HG03039 (cell line): ENCODE measurements at regions not wholly inside any gene's neighbourhood (a gene's known extent, or its start where the extent isn't known, plus 50 kb on each side); places are given as distances from the start of the nearest gene placed in this dataset.
"Not testable (repeated sequence)": the region's sequence is repeated elsewhere in the genome, so short reads cannot be mapped to it uniquely, and the experiment has no call there.

Experiments
- ATAC-seq: cut with Tn5 transposase; IDR thresholded peaks from one replicate; pipeline ENCODE4 v1.9.1; 2021; ENCODE audit warnings: mild to moderate bottlenecking, moderate library complexity; ENCODE audit not compliant: unreplicated experiment

GRCh38 chr10:84908491-84908890, 580.1 kb downstream of the CCSER2 start:
- ATAC-seq = no peak

DNA sequence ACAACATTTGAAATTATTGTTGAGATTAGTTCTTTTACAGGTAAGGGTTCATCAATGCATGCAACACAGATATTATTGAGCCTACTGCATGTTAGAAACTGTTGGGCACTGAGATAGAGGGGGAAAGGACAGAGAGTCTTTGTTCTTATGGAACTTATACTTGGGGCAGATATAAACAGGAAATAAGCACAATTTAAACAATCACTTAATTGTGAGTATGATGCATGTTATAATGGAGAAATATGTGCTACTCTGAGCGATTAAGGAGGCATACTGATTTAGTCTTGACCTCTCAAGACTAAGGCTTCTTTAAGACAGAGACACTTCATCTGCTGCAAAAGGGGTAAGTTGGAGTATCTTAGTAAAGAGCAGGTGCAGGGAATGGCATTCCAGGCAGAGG, 593.3 kb downstream of the CCSER2 start:
- no peak for ATAC-seq

GRCh38 chr10:84924131-84924530, 595.7 kb downstream of the CCSER2 start:
- no peak for ATAC-seq

- ATAC-seq = no peak
Observed at GRCh38 chr10:84925495-84925894, 597.1 kb downstream of the CCSER2 start.

DNA sequence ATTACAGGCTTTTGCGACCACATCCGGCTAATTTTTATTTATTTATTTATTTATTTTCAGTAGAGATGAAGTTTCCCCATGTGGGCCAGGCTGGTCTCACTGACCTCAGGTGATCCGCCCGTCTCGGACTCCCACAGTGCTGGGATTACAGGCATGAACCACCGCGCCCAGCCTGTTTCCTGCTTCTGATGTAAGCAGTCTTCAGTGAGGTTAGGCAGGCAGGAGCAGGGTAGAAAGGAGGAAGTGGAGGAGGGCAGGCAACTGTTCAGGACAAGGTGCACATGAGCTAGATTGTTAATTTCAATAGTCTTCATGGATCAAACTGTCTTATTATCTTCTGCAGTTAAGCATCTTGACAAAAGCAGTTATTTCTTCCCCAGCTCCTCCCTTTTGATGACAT, 605.0 kb downstream of the CCSER2 start:
- no peak for ATAC-seq

DNA sequence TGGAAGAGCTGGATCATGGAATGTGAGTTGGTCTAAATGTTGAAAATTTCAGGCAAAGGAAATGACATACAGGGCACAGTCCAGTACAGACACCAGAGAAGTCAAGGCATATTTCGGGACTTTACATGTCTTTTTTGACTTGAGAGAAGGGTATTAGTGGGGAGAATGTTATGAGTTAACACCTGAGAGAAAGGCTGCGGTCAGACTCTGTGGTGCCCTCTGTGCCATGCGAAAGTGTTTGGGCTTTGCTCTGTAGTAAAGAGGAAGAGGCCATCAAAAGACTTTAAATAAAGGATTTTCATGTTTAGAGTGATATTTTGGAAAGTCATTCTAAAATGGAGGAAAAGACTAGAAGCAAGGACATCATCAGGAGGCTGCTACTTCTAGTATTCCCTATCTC, 607.4 kb downstream of the CCSER2 start:
- ATAC-seq = no peak

DNA sequence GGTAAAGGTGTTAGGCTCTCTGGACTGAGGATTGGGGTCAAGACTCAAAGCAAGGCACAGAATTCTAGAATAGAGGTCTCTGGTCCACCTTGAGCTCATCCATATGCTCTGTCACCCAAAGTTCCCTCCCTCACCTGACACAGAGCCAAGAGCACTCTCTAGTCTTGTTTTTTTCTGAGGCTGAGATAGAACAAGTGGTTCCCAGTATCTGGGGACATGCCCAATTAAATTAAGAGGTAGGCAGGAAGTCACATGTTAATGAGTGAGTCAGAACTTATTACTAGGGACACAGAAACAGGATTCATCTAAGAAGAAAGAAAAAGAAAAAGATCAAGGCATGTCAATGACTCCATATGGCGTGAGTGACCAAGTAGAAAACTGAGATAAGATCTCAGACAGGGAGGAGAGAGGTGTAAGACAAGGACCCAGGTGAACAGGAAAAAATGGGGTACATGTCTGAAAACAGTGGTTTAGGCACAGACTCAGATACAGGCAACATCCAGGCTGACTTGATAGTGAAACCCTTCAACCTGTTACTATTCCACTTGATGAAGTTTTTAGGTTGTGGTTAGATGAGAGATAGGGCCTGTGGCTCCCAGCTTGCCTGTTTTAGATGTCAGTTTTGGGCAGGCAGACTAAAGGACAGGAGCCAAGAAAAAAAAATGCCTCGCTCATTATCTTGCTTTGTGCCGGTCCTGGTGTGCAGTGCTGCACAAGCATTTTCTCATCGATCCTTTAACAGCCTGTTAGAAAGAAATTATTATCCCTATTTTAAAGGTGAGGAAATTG, 609.9 kb downstream of the CCSER2 start:
- no peak for ATAC-seq

DNA sequence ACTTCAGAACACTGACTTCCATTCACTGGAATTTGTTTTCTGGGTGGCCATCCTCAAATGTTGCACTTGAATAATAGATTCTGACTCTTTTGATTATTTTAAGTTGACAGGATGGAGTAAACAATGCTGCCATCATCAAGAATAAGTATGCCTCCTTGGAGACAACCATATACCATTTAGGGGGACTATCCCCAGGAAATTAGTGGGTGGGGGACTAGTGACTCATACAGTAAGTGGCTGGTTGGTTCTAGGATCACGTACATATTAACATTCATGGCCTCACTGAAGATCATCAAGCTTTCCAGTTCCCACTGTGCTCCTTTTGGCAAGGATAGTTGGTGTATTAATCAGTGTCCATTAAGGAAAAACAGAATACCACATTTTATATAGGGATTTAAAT, 615.2 kb downstream of the CCSER2 start:
- no peak for ATAC-seq

- no peak for ATAC-seq
Observed at GRCh38 chr10:84944187-84944586, 615.8 kb downstream of the CCSER2 start.

DNA sequence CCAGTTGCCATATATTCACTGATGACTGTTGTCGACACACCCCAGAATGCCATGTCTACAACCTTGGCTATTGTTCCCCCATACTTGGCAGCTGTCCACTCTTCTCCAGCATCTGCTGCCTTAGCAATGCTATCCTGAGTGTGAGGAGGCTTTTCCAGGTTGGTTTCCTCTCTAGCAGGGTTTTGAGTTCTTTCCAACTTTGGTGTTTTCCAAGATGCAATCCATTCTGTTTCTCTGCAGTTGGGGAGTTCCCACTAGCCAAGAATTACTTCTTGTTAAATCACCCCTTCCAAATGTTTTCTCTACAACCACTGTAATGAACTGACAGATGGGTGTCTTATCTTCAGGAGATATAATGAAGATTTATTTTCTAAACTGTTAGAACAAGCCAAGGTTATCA, 617.4 kb downstream of the CCSER2 start:
- no peak for ATAC-seq

DNA sequence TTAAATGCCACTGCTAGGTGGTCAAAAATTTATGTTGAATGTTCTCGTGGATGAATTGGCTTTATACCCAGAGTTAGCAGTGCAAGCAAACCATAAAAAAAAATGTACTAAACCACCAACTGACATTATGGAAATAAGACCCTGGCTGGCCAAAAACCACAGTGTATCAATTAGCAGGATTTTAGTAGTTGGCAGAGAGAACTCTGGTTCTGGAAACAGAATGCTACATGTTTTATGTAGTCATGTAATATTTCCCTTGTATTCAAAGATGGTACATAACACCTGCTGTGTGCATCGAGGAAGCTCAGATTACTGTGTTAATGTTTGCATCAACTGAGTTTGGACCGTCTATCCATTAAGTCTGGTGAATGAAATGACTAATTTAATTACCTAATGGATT, 618.5 kb downstream of the CCSER2 start:
- ATAC-seq = no peak

DNA sequence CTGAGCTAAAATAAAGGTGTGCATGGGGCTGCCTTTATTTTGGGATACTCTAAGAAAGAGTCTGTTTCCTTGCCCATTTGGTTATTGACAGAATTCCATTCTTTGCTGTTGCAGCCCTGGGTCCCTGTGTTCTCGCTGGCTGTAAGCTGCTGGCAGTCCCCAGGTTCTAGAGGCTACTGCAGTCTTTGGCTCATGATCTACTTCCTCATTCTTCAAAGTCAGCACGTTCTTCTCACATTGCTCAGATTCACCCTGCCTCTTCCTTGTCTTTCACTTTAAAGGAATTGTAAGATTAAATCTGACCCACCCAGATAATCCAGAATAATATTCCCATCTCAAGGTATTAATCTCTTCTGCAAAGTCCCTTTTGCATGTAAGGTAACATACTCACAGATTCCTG, 620.3 kb downstream of the CCSER2 start:
- ATAC-seq = no peak

DNA sequence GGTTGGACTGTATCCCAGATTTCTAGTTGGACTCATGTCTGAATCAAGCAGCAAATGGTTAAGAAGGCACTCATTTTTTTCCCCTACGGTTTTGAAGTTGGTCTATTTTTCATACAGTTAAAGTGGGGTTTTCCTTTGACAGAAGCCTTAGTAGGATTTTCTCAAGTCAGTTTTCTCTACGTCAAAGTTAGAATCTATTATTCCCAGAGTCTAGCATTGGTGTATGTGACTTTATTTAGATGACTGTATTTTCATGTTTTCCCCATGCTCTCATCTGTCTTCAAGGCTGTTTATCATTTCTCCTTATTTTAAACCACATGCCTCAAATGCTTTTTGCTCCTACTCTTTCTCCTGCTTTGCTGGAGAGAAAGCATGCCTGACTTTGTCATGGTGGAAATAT, 623.2 kb downstream of the CCSER2 start:
- no peak for ATAC-seq

GRCh38 chr10:84957427-84957826, 629.0 kb downstream of the CCSER2 start:
- ATAC-seq = no peak

DNA sequence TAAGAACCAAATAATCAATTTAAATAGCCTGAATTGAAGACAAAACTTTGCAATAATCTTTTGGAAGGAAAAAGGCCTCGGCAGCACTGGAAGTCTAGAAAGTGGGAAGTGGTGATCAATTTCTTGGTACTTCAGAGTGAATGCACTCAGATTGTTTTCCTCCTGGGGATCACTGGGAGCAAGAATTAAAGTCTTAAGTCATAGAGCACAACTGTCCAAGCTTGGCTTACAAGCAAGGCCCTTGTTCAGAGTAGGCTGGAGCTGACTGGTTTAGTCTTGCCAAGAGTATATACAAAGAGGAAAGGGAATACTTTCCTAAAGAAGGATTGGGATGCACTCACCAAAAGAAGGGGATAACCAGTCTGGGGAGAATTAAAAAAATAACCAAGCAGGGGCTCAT, 637.1 kb downstream of the CCSER2 start:
- ATAC-seq = no peak

DNA sequence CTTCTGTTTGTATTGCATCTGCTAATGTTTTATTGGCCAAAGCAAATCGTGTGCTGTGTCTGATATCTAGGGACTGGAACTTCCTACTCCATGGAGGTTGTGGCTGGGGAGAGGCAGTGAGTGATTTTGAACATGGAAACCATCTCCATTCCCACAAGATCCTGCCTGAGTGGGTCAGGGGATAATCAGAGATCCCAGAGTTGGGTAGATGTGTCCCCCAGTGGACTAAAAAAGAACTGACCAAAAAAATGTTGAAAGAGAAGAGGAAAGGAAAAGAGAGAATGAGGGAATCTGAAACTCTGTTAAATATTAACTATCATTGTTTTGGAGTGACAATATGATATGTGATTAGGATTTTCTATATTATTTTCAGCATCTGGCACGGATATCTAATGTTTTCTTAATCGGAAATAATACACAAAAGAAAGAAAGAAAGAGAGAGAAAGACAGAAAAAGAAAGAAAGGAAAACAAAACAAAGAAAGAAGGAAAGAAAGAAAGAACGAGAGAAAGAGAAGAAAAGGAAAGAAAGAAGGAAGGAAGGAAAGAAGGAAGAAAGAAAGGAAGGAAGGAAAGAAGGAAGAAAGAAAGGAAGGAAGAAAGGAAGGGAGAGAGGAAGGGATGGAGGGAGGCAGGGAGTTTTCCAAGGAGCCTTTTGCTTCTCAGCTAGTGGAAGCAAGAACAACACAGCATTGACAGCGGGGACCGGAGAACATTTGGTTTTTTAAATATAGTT, 638.5 kb downstream of the CCSER2 start:
- no peak for ATAC-seq

DNA sequence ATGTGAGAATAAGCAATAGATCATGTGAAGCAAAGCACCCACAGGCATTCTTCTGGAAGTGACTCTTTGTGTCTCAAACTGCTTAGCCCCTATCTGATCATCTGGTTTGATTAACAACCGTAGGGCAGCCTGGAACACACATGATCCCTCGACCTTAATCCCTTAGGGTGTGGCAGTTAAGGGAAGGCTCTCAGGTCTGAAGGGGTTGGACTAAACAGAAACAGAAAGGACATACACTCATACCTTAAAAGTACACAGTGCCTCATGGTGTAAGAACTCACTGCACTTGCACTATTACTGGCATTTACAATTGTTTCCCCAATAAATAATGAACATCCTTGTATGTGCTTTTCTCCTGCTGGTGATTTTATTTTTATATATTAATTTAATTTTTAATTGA, 640.9 kb downstream of the CCSER2 start:
- not testable (repeated sequence) for ATAC-seq

DNA sequence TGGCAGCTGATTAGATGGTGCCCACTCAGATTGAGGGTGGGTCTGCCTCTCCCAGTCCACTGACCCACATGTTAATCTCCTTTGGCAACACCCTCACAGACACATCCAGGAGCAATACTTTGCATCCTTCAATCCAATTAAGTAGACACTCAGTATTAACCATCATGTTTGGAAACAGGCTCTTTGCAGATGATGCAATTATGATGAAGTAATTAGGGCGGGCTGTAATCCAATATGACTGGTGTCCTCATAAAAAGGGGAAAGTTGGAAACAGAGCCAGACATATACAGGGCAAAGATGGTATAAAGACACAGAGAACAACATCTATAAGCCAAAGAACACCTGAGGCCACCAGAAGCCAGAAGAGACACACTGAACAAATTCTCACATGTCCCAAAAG, 658.6 kb downstream of the CCSER2 start:
- ATAC-seq = no peak

- ATAC-seq = no peak
Observed at GRCh38 chr10:84988011-84988410, 659.6 kb downstream of the CCSER2 start.

GRCh38 chr10:84990713-84991112, 662.3 kb downstream of the CCSER2 start:
- no peak for ATAC-seq

- no peak for ATAC-seq
Observed at GRCh38 chr10:84991301-84991700, 662.9 kb downstream of the CCSER2 start.

DNA sequence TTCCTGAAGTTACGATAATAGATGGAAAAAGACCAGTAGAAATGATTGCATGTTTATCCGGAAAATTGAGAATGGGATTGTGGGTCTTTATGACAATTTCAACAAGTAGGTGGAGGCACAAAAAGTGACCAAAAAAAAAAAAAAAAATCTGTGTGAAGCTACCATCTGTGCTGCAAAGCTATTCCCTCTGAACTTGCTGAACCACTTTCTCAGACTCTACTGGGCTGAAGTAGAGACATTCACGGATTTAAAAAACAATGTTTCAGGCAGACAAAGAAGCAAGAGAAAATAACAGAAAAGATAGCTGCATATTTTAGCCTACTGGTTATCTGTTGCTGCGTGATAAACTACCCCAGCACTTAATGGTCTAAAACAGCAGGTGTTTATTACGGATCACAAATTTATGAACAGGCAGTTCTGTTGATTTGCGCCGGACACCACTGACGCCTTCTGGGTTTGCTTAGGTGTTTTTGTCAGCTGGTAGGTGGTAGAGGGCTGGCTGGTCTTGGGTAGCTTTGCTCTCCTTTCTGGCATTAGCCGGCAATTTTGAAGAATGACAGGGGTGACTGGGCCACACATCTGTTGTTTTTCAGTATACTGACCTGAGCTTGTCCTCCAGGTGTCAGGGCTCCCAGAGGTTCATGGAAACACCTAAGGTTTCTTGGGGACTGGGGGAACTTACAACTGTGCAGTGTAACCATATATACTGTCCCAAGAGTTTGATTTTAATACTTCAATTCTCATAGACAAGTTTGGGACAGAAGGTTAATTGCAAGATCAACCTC, 665.1 kb downstream of the CCSER2 start:
- ATAC-seq = no peak
